HL-60 (cell line): ENCODE measurements at regions not wholly inside any gene's neighbourhood (a gene's known extent, or its start where the extent isn't known, plus 50 kb on each side); places are given as distances from the start of the nearest gene placed in this dataset.

Experiments used
- CTCF ChIP-seq: IDR thresholded peaks from one replicate; pipeline ENCODE4 v1.5.1; 2011; ENCODE audit warnings: low read length, control low read depth, inconsistent platforms; ENCODE audit not compliant: insufficient read depth
- POLR2AphosphoS5 ChIP-seq: IDR thresholded peaks from 2 replicates; pipeline ENCODE4 v1.6.1; 2012; ENCODE audit warnings: low read depth

GRCh38 chr17:15101175-15101574, 164.0 kb downstream of the PMP22 start:
- TF ChIP-seq CTCF (no peak), POLR2AphosphoS5 (no peak)
